HepG2 (cell line): ENCODE measurements at regions not wholly inside any gene's neighbourhood (a gene's known extent, or its start where the extent isn't known, plus 50 kb on each side); places are given as distances from the start of the nearest gene placed in this dataset.

Experiments used
- BCL3 ChIP-seq: sonication (generic); formaldehyde crosslinking; IDR thresholded peaks from 2 replicates; pipeline ENCODE4 v1.5.1; 2020; ENCODE audit warnings: mild to moderate bottlenecking, missing genetic modification reagents, moderate library complexity
- CAMTA2 ChIP-seq: sonication (generic); formaldehyde crosslinking; IDR thresholded peaks from 2 replicates; pipeline ENCODE4 v1.4.0; 2020; ENCODE audit warnings: mild to moderate bottlenecking, missing genetic modification reagents, borderline replicate concordance
- MLX ChIP-seq: IDR thresholded peaks from 2 replicates; pipeline ENCODE4 v1.6.1; 2016
- TARDBP ChIP-seq: sonication (generic); formaldehyde crosslinking; IDR thresholded peaks from 2 replicates; pipeline ENCODE4 v1.8.0; 2022; ENCODE audit warnings: mild to moderate bottlenecking, missing genetic modification reagents
- TCF12 ChIP-seq, 2 experiments: fragments of 450-650 bp in 1 of 2; sonication (generic) in 1 of 2; formaldehyde crosslinking in 1 of 2; IDR thresholded peaks; 2 replicates each; pipeline versions ENCODE4 v1.6.1 to v1.8.0; 2017 to 2022; ENCODE audit warnings: antibody characterized with exemption in 1 of 2, mild to moderate bottlenecking in 1 of 2, missing genetic modification reagents in 1 of 2, moderate library complexity in 1 of 2
- ZNF224 ChIP-seq: sonication (generic); formaldehyde crosslinking; IDR thresholded peaks from 2 replicates; pipeline ENCODE4 v1.5.0; 2020; ENCODE audit warnings: mild to moderate bottlenecking, missing genetic modification reagents

- TF ChIP-seq BCL3 (CRISPR knock-in tag) (no peak), TCF12 (IDR thresholded peaks at IDR 0.05) (no peak), TCF12 (CRISPR knock-in tag; IDR thresholded peaks at IDR 0.05) (no peak), TARDBP (CRISPR knock-in tag) (no peak), CAMTA2 (CRISPR knock-in tag) (no peak), MLX (CRISPR knock-in tag) (no peak), ZNF224 (CRISPR knock-in tag) (no peak)
These were observed 409.0 kb upstream of the PDE3A start for GRCh38 chr12:19959353-19959752.
